Bronchial epithelial cell (primary cell): ENCODE measurements at regions not wholly inside any gene's neighbourhood (a gene's known extent, or its start where the extent isn't known, plus 50 kb on each side); places are given as distances from the start of the nearest gene placed in this dataset.

Experiments
- DNase-seq: peaks from one replicate; pipeline ENCODE4 v3.0.0-alpha.2; 2010; ENCODE audit warnings: low read depth
- FAIRE-seq: peaks from 2 replicates; lab custom pipeline; 2011; peaks lifted over from hg19 to GRCh38; lab: Jason Lieb, UNC
- H3K27me3 ChIP-seq: 2 replicates; pipeline ENCODE4 v1.5.1; 2011; ENCODE audit warnings: low read length; ENCODE audit not compliant: control insufficient read depth, insufficient read depth
- H3K36me3 ChIP-seq: 2 replicates; pipeline ENCODE4 v1.5.1; 2011; ENCODE audit warnings: low read length; ENCODE audit not compliant: control insufficient read depth, insufficient read depth
- H3K4me3 ChIP-seq: 2 replicates; pipeline ENCODE4 v1.5.1; 2011; ENCODE audit warnings: mild to moderate bottlenecking, low read depth, low read length, control low read depth
- CTCF ChIP-seq: IDR thresholded peaks from 2 replicates; pipeline ENCODE4 v1.5.1; 2011; ENCODE audit warnings: mild to moderate bottlenecking, moderate library complexity, low read length, control low read depth, inconsistent platforms; ENCODE audit not compliant: insufficient read depth, severe bottlenecking

- no peaks in the 10 kb centered on the region for H3K36me3 ChIP-seq
- no peak for DNase-seq
- TF ChIP-seq CTCF: no peak
- FAIRE-seq: no peak
- H3K4me3 ChIP-seq: no peak overlapping the region
- H3K27me3 ChIP-seq: no peaks in the 10 kb centered on the region
These were observed 142.9 kb downstream of the RPIA start for GRCh38 chr2:88834376-88834775.

- H3K4me3 ChIP-seq: no peak overlapping the region
- no peak for TF ChIP-seq CTCF
- FAIRE-seq (no peak), DNase-seq (no peak)
- no peaks in the 10 kb centered on the region for H3K36me3 ChIP-seq
- no peaks in the 10 kb centered on the region for H3K27me3 ChIP-seq
These were observed 143.4 kb downstream of the RPIA start for GRCh38 chr2:88834866-88835265.

GRCh38 chr2:88835726-88836125, 144.3 kb downstream of the RPIA start:
- H3K36me3 ChIP-seq: no peaks in the 10 kb centered on the region
- no peak overlapping the region for H3K4me3 ChIP-seq
- FAIRE-seq (no peak), DNase-seq (no peak)
- H3K27me3 ChIP-seq: no peaks in the 10 kb centered on the region
- TF ChIP-seq CTCF: no peak

- DNase-seq: no peak
These were observed 144.9 kb downstream of the RPIA start for GRCh38 chr2:88836351-88836750.

GRCh38 chr2:88837511-88838160, 146.2 kb downstream of the RPIA start:
- H3K36me3 ChIP-seq: no peaks in the 10 kb centered on the region
- DNase-seq (no peak), FAIRE-seq (no peak)
- no peak overlapping the region for H3K4me3 ChIP-seq
- TF ChIP-seq CTCF: no peak
- no peaks in the 10 kb centered on the region for H3K27me3 ChIP-seq

More at GRCh38 chr2:88836351-88836750, 144.9 kb downstream of the RPIA start:
- TF ChIP-seq CTCF: no peak
- FAIRE-seq: no peak
- Histone ChIP-seq H3K27me3 (no peaks in the 10 kb centered on the region), H3K36me3 (no peaks in the 10 kb centered on the region), H3K4me3 (no peak overlapping the region)

- FAIRE-seq: no peak
- no peak for DNase-seq
- H3K36me3 ChIP-seq: no peaks in the 10 kb centered on the region
- no peak overlapping the region for H3K4me3 ChIP-seq
- no peaks in the 10 kb centered on the region for H3K27me3 ChIP-seq
- TF ChIP-seq CTCF: no peak
These were observed 146.7 kb downstream of the RPIA start for GRCh38 chr2:88838165-88838635.
